GM21786 (cell line): ENCODE measurements at regions not wholly inside any gene's neighbourhood (a gene's known extent, or its start where the extent isn't known, plus 50 kb on each side); places are given as distances from the start of the nearest gene placed in this dataset.
"Not testable (repeated sequence)": the region's sequence is repeated elsewhere in the genome, so short reads cannot be mapped to it uniquely, and the experiment has no call there.

Source experiments
- ATAC-seq: cut with Tn5 transposase; IDR thresholded peaks from one replicate; pipeline ENCODE4 v1.9.1; 2021; ENCODE audit not compliant: unreplicated experiment

- ATAC-seq = no peak
Observed at GRCh38 chr4:130859991-130860390, 1764.0 kb downstream of the C4orf33 start.

- no peak for ATAC-seq
Observed at GRCh38 chr4:130896920-130897319, 1801.0 kb downstream of the C4orf33 start.

- no peak for ATAC-seq
Observed at GRCh38 chr4:130901321-130901720, 1805.4 kb downstream of the C4orf33 start.

- no peak for ATAC-seq
Observed at GRCh38 chr4:130922955-130923354, 1827.0 kb downstream of the C4orf33 start.

DNA sequence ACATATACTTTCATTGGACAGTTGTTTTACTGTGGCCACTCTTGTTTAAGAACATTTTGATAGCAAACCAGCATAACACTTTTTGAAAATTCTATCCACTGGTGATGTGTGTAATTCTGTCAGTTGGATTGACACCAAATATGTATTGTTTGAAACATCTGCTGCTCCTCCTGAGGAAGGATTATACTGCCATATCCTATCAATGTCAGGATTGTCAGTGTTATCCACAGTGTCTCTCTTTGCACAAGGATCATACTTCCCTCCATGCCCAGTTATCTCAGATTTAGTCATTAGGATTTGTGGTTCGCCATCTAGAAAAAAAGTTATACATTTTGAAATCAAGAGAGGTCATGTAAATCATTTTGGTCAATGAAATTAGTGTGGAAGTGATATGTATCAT lies 1859.6 kb downstream of the C4orf33 start:
- no peak for ATAC-seq

GRCh38 chr4:130985371-130985770 lies 1889.4 kb downstream of the C4orf33 start:
- no peak for ATAC-seq

DNA sequence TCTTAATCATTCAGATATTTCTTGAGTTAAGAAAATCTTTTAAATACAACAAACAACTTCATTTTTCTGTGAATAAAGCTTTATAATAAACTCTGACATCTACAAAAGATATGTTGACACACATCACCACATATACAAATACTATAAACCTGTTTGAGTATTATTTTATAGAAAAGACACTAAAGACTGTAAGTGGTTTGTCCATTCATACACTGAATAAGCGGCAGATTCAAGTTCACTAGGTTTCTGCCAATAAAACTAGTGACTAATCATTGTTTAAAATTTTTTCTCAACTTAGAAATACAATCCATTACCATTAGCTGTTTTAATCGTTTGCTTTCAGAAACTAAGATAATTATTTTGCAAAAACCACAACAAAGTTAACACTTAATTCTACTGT lies 1900.0 kb downstream of the C4orf33 start:
- no peak for ATAC-seq

GRCh38 chr4:131001371-131001770 lies 1905.4 kb downstream of the C4orf33 start:
- no peak for ATAC-seq

DNA sequence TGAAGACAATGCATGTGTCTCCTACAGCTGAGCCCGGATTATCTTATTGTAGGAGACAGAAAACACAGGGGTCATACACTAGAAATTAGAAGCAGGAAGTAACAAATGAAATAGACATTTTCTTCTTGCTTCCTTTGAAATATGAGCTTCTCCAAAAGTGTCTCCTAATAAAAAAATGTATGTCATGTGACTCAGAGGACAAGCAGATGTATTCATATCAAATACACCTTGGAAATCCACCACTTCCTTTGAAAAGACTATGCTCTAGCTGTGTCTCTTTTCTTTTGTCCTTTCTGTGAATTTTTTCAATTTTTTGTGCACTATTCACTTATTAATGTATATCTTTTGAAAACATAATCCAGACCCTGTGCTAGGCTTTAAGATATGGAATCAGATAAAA lies 1906.2 kb downstream of the C4orf33 start:
- no peak for ATAC-seq

GRCh38 chr4:131006388-131006787 lies 1910.4 kb downstream of the C4orf33 start:
- no peak for ATAC-seq

- not testable (repeated sequence) for ATAC-seq
Observed at GRCh38 chr4:131011961-131012360, 1916.0 kb downstream of the C4orf33 start.

DNA sequence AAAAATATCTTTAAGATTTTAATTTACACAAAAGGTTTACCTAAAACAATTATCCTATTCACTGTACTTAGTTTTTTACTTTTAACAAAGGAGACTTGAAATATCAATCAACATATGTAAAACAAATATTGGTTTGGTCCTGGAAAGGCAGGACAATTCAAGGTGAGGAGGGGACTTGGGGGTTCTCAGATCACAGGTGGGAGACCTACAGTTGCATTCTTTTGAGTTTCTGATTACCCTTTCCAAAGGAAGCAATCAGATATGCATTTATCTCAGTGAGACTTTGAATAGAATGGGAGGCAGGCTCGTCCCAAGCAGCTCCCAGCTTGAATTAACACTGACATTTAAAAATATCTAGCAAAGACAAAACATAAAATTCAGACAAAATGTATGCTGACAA lies 1917.3 kb downstream of the C4orf33 start:
- no peak for ATAC-seq

GRCh38 chr4:131026771-131027170 lies 1930.8 kb downstream of the C4orf33 start:
- ATAC-seq = no peak

GRCh38 chr4:131044368-131044767 lies 1948.4 kb downstream of the C4orf33 start:
- ATAC-seq = no peak

DNA sequence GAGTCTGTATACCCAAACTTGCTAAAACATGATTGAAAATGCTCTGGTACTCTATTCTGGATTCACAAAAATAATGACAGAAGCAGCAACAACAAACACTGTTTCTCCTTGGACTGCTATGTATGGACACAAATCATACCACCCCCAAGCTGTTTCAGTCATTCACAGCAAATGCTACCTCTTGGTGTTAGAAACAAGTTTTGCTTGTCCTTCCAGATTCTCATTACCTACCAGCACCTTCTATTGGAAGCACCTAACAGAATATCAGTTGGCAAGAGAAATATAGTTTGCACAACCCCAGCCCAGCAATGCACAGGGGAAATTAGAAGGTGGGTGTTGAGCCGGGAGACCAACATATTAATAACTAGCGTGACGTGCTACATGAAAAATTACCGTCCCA lies 1950.9 kb downstream of the C4orf33 start:
- ATAC-seq = no peak

DNA sequence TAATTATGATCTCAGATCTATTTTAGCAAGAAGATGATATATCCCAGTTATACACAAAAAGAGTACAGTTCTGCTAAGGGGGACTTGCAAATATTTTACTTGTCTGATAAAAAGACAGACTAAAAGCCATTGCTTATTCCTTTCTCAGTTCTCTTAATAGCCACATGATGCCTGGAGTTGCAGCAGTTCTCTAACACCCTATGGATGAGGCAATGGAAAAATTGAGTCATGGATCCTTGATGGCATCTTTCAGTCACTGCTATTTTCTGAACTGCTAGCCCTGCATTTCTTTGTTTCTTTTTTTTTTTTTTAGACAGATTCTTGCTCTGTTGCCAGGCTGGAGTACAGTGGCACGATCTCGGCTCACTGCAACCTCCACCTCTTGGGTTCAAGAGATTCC lies 1956.7 kb downstream of the C4orf33 start:
- ATAC-seq = no peak

DNA sequence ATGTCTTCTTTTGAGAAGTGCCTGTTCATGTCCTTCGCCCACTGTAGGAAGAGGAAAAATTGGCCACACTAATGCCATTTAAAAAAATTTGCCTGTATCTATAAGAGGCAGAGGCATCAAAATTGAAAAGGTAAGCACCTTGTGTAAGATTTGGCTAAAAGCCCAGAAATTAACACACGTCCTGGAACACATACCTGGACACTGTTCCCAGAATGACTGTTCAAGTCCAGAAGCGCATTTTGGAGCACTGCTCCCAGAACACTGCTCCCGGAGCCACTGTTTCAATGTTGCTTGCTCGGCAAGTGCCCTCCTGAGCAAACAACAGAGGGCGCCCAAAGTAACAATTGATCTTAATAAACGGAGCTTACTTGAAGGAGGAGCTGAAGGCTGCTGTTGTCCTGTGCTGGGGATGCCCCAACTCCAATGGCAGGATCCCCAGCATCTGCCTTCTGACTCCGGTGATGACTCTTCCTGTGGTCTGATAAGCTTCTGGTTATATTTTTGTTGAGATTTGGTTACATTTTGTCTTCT lies 1958.6 kb downstream of the C4orf33 start:
- ATAC-seq = no peak

GRCh38 chr4:131061734-131062133 lies 1965.8 kb downstream of the C4orf33 start:
- ATAC-seq = no peak

GRCh38 chr4:131063878-131064277 lies 1967.9 kb downstream of the C4orf33 start:
- ATAC-seq = no peak

GRCh38 chr4:131081069-131081468 lies 1985.1 kb downstream of the C4orf33 start:
- ATAC-seq = no peak

- ATAC-seq = no peak
Observed at GRCh38 chr4:131084997-131085396, 1989.0 kb downstream of the C4orf33 start.

DNA sequence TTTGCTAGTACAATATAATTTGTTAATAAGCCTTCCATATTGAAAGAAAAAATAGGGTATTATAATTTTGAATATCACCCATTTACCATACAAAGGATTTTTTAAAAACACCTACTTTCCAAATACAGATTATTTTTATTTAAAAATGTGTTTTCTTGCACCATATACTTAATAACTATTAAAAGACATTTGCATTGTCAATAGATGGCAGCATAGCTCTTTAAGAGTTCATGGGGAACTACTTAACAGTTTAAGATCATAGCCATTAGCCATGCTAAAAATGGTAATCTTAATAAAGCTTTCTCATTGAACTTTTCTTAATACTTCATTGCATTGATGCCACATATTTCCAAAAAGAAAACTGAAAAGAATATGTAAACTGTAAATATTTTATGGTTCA lies 1995.9 kb downstream of the C4orf33 start:
- ATAC-seq = no peak

DNA sequence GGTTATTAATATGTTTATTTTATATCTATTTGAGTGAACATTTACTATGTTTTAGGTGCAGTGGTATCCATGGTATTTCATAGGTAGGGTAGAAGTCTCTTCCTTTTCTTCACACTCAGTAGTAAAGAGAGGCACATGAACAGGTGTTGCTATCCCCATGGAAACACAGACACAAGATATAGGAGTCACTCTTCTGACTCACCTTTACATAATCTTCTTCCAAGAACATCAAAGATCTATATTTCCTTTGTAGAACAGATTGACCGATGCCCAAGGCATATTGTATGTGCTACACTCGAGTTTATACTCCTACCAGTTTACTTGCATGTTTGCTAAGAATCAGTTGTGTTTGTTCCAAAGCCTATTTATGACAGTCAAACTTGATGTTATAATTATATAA lies 1997.4 kb downstream of the C4orf33 start:
- no peak for ATAC-seq

GRCh38 chr4:131098976-131099375 lies 2003.0 kb downstream of the C4orf33 start:
- ATAC-seq = no peak
